NAMALWA (cell line): ENCODE measurements at regions not wholly inside any gene's neighbourhood (a gene's known extent, or its start where the extent isn't known, plus 50 kb on each side); places are given as distances from the start of the nearest gene placed in this dataset.

Experiments used
- DNase-seq: peaks from one replicate; pipeline ENCODE4 v3.0.0-alpha.2; 2015; ENCODE audit warnings: low spot score

- peak; percentile 15 for DNase-seq
Observed at GRCh38 chr5:117713585-117714198, 1139.1 kb upstream of the SEMA6A start.

GRCh38 chr5:117701062-117701461 is 1126.4 kb upstream of the SEMA6A start:
- DNase-seq = no peak

- no peak for DNase-seq
Observed at GRCh38 chr5:117692606-117693005, 1118.0 kb upstream of the SEMA6A start.

GRCh38 chr5:117691081-117691870 is 1116.7 kb upstream of the SEMA6A start:
- DNase-seq = no peak

- DNase-seq = no peak
Observed at GRCh38 chr5:117690612-117691011, 1116.0 kb upstream of the SEMA6A start.

- no peak for DNase-seq
Observed at GRCh38 chr5:117686926-117687325, 1112.3 kb upstream of the SEMA6A start.

- no peak for DNase-seq
Observed at GRCh38 chr5:117682416-117682815, 1107.8 kb upstream of the SEMA6A start.

GRCh38 chr5:117681431-117682254 is 1107.0 kb upstream of the SEMA6A start:
- DNase-seq = no peak

GRCh38 chr5:117680426-117680825 is 1105.8 kb upstream of the SEMA6A start:
- no peak for DNase-seq

GRCh38 chr5:117679046-117679445 is 1104.4 kb upstream of the SEMA6A start:
- no peak for DNase-seq

- no peak for DNase-seq
Observed at GRCh38 chr5:117675646-117676045, 1101.0 kb upstream of the SEMA6A start.

- DNase-seq = no peak
Observed at GRCh38 chr5:117671551-117671950, 1096.9 kb upstream of the SEMA6A start.

GRCh38 chr5:117667105-117667504 is 1092.5 kb upstream of the SEMA6A start:
- no peak for DNase-seq

GRCh38 chr5:117665121-117665520 is 1090.5 kb upstream of the SEMA6A start:
- DNase-seq = no peak

- DNase-seq = no peak
Observed at GRCh38 chr5:117662361-117662760, 1087.7 kb upstream of the SEMA6A start.

- no peak for DNase-seq
Observed at GRCh38 chr5:117657541-117657940, 1082.9 kb upstream of the SEMA6A start.

GRCh38 chr5:117652958-117653280 is 1078.3 kb upstream of the SEMA6A start:
- no peak for DNase-seq

- no peak for DNase-seq
Observed at GRCh38 chr5:117652036-117652957, 1077.7 kb upstream of the SEMA6A start.

GRCh38 chr5:117649821-117650220 is 1075.2 kb upstream of the SEMA6A start:
- DNase-seq = no peak

- DNase-seq = no peak
Observed at GRCh38 chr5:117645400-117645799, 1070.8 kb upstream of the SEMA6A start.

- DNase-seq = no peak
Observed at GRCh38 chr5:117638581-117638980, 1064.0 kb upstream of the SEMA6A start.

- no peak for DNase-seq
Observed at GRCh38 chr5:117633093-117633492, 1058.5 kb upstream of the SEMA6A start.
